AG10803 (cell line): ENCODE measurements at regions not wholly inside any gene's neighbourhood (a gene's known extent, or its start where the extent isn't known, plus 50 kb on each side); places are given as distances from the start of the nearest gene placed in this dataset.
"Not testable (repeated sequence)": the region's sequence is repeated elsewhere in the genome, so short reads cannot be mapped to it uniquely, and the experiment has no call there.

ENCODE experiments used
- DNase-seq: peaks from one replicate; pipeline ENCODE4 v3.0.0; 2010; ENCODE audit warnings: low read depth
- H3K4me3 ChIP-seq: 2 replicates; pipeline ENCODE4 v1.5.1; 2011; ENCODE audit warnings: mild to moderate bottlenecking, low read length, control low read depth
- CTCF ChIP-seq: conservative IDR thresholded peaks from 2 replicates; pipeline ENCODE4 v1.5.1; 2011; ENCODE audit warnings: mild to moderate bottlenecking, low read length, control low read depth, inconsistent platforms

- DNase-seq = no peak
- TF ChIP-seq CTCF = no peak
These were observed 65.5 kb downstream of the CYCS start for GRCh38 chr7:25059576-25059975.

GRCh38 chr7:25056368-25056767 lies 68.7 kb downstream of the CYCS start:
- TF ChIP-seq CTCF = no peak
- DNase-seq = no peak

More at GRCh38 chr7:25059576-25059975, 65.5 kb downstream of the CYCS start:
- H3K4me3 ChIP-seq = no peak overlapping the region

GRCh38 chr7:25055520-25056220 lies 69.4 kb downstream of the CYCS start:
- no peak overlapping the region for H3K4me3 ChIP-seq
- no peak for DNase-seq
- no peak for TF ChIP-seq CTCF

More at GRCh38 chr7:25056368-25056767, 68.7 kb downstream of the CYCS start:
- no peak overlapping the region for H3K4me3 ChIP-seq

GRCh38 chr7:25054819-25055519 lies 70.1 kb downstream of the CYCS start:
- H3K4me3 ChIP-seq = no peak overlapping the region
- DNase-seq = no peak
- no peak for TF ChIP-seq CTCF

GRCh38 chr7:25050223-25050622 lies 70.2 kb upstream of the OSBPL3 start:
- H3K4me3 ChIP-seq = no peak overlapping the region
- no peak for DNase-seq
- TF ChIP-seq CTCF = no peak

- DNase-seq = no peak
- no peak overlapping the region for H3K4me3 ChIP-seq
- TF ChIP-seq CTCF = no peak
These were observed 68.5 kb upstream of the OSBPL3 start for GRCh38 chr7:25048444-25048834.

GRCh38 chr7:25047571-25048443 lies 67.8 kb upstream of the OSBPL3 start:
- DNase-seq, H3K4me3 ChIP-seq: not testable (repeated sequence)
